Panc1 (cell line): ENCODE measurements at regions not wholly inside any gene's neighbourhood (a gene's known extent, or its start where the extent isn't known, plus 50 kb on each side); places are given as distances from the start of the nearest gene placed in this dataset.

Experiments used
- POLR2AphosphoS5 ChIP-seq: IDR thresholded peaks from 2 replicates; pipeline ENCODE4 v1.6.1; 2012; ENCODE audit warnings: mild to moderate bottlenecking, low read depth, low read length, moderate library complexity
- SIN3A ChIP-seq: IDR thresholded peaks from 2 replicates; pipeline ENCODE4 v1.6.1; 2012; ENCODE audit warnings: low read depth, mild to moderate bottlenecking, low read length, moderate library complexity, borderline replicate concordance; ENCODE audit not compliant: insufficient read depth
- TF ChIP-seq, protein P1 (sequence below): fragments of 450-650 bp; IDR thresholded peaks from 2 replicates; pipeline ENCODE4 v1.5.1; 2017; ENCODE audit warnings: mild to moderate bottlenecking

DNA sequence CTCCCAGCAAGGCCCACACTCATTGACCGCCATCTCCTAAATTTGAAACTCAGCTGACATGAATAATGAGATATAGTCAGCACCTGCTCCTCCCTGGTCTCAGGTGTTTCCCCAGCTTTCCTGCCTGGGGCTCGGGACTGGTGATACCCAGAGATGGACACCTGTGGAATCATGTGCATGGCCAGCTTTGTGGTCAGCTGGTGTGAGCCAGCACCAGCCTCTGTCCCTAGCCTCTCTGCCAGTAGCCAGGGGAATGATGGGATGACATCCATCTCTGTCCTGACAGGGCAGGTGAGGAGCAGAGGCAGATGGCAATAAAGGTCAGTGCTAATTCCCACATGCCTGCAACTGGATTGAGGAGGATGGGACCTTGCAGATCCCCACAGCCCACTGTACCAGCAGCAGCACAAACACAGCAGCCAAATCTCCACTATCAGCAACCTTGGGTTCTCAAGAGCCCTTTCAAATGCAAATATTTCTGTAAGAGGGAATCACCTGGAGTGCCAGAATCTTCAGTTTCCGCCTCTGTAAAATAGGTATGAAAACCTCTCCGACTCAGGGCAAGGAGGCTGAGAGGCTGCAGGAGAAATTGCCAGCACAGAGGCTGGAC lies 329.2 kb upstream of the ZMIZ1 start:
- TF ChIP-seq POLR2AphosphoS5, result no peak
- TF ChIP-seq, protein P1, sequence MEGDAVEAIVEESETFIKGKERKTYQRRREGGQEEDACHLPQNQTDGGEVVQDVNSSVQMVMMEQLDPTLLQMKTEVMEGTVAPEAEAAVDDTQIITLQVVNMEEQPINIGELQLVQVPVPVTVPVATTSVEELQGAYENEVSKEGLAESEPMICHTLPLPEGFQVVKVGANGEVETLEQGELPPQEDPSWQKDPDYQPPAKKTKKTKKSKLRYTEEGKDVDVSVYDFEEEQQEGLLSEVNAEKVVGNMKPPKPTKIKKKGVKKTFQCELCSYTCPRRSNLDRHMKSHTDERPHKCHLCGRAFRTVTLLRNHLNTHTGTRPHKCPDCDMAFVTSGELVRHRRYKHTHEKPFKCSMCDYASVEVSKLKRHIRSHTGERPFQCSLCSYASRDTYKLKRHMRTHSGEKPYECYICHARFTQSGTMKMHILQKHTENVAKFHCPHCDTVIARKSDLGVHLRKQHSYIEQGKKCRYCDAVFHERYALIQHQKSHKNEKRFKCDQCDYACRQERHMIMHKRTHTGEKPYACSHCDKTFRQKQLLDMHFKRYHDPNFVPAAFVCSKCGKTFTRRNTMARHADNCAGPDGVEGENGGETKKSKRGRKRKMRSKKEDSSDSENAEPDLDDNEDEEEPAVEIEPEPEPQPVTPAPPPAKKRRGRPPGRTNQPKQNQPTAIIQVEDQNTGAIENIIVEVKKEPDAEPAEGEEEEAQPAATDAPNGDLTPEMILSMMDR, result no peak
- no peak for TF ChIP-seq SIN3A
